MCF 10A (cell line): ENCODE measurements at regions not wholly inside any gene's neighbourhood (a gene's known extent, or its start where the extent isn't known, plus 50 kb on each side); places are given as distances from the start of the nearest gene placed in this dataset.

Experiments
- BruUV-seq: library from RNA; stranded (reverse); fragments of 400-500 nt; replicated peaks from 2 replicates; lab custom pipeline; 2021; lab: Mats Ljungman, UMichigan
- CTCF ChIA-PET: fragments of 300-600 bp; sonication (Branson Sonifier 250); formaldehyde crosslinking; extraction: SDS; loops from one replicate; lab custom pipeline; 2021; ENCODE audit warnings: antibody characterized with exemption, inconsistent platforms; lab: Yijun Ruan, JAX
- POLR2A ChIA-PET: fragments of 300-600, 350-650 bp; sonication (Branson Sonifier 250); formaldehyde crosslinking; extraction: SDS; loops from one replicate; lab custom pipeline; 2020; ENCODE audit warnings: antibody characterized with exemption, inconsistent platforms; lab: Yijun Ruan, JAX
- DNase-seq: peaks from one replicate; pipeline ENCODE4 v3.0.0-alpha.2; 2018; ENCODE audit not compliant: unreplicated experiment
- H3K27ac Mint-ChIP-seq: one replicate; pipeline ENCODE4 v1.8.0; 2022; ENCODE audit warnings: mild to moderate bottlenecking, low read depth, mixed read lengths; ENCODE audit not compliant: unreplicated experiment
- H3K27me3 Mint-ChIP-seq: one replicate; pipeline ENCODE4 v1.8.0; 2022; ENCODE audit warnings: mixed read lengths; ENCODE audit not compliant: insufficient read depth, unreplicated experiment
- H3K36me3 Mint-ChIP-seq: one replicate; pipeline ENCODE4 v1.8.0; 2022; ENCODE audit warnings: mild to moderate bottlenecking, moderate library complexity, mixed read lengths; ENCODE audit not compliant: insufficient read depth, unreplicated experiment
- H3K4me1 Mint-ChIP-seq: one replicate; pipeline ENCODE4 v1.8.0; 2022; ENCODE audit warnings: mixed read lengths; ENCODE audit not compliant: insufficient read depth, unreplicated experiment
- H3K4me3 Mint-ChIP-seq: one replicate; pipeline ENCODE4 v1.8.0; 2022; ENCODE audit warnings: mild to moderate bottlenecking, moderate library complexity, mixed read lengths; ENCODE audit not compliant: unreplicated experiment
- H3K9me3 Mint-ChIP-seq: one replicate; pipeline ENCODE4 v1.8.0; 2022; ENCODE audit warnings: mixed read lengths; ENCODE audit not compliant: unreplicated experiment
- intact Hi-C: fragments of 100-400 bp; cut with micrococcal nuclease; formaldehyde crosslinking; loops from 2 replicates; pipeline ENCODE4 v1.14.1; 2022
- TF ChIP-seq, protein P1 (sequence below): fragments of 200-600 bp; IDR thresholded peaks from one replicate; pipeline ENCODE4 v1.8.0; 2022; ENCODE audit warnings: antibody characterized with exemption, mild to moderate bottlenecking; ENCODE audit not compliant: unreplicated experiment

DNA sequence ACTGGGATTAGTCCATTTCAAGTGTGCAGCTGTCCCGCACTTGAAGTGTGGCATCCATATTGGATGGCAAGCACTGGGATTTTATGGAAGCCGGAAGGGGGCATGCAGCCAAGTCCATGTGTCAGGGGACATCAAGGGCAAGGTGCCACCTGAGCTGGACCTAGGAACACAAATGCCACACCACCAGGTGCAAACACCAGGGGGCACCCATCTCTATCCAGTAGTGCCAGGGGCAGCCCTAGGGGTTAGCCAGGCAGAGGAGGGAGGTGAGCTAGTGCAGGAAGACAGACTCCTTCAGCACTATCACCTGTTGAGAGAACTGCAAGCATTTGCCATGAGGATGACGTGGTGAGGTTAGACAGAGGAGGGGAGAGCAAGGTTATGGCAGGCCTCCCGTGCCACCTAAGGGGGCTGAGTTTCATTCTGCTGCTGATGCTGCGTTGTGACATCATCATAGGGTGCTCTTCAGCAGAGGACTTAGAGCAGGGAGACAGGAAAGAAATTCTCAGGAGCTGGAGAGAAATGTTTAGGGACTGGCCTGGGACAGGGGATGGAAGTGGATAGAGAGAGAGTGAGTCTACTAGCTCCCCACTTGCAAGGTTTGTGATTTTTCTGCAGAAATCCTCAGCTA, 192.6 kb upstream of the SLC24A3 start:
- Mint-ChIP-seq H3K36me3 (no peaks in the 10 kb centered on the region), H3K4me1 (no peaks in the 10 kb centered on the region), H3K4me3 (no peak overlapping the region), H3K27ac (no peak overlapping the region), H3K27me3 (no peaks in the 10 kb centered on the region), H3K9me3 (peaks cover 26% of the 10 kb centered on the region)
- ChIA-PET CTCF (interaction anchor here (0.9 kb wide), 1 partner anchor 9 kb away, joined by 3 read pairs; no protein-coding TSS in a partner anchor), POLR2A (no interaction called here)
- intact Hi-C loops: no loop called here
- BruUV-seq: no TSS peak
- TF ChIP-seq, protein P1, sequence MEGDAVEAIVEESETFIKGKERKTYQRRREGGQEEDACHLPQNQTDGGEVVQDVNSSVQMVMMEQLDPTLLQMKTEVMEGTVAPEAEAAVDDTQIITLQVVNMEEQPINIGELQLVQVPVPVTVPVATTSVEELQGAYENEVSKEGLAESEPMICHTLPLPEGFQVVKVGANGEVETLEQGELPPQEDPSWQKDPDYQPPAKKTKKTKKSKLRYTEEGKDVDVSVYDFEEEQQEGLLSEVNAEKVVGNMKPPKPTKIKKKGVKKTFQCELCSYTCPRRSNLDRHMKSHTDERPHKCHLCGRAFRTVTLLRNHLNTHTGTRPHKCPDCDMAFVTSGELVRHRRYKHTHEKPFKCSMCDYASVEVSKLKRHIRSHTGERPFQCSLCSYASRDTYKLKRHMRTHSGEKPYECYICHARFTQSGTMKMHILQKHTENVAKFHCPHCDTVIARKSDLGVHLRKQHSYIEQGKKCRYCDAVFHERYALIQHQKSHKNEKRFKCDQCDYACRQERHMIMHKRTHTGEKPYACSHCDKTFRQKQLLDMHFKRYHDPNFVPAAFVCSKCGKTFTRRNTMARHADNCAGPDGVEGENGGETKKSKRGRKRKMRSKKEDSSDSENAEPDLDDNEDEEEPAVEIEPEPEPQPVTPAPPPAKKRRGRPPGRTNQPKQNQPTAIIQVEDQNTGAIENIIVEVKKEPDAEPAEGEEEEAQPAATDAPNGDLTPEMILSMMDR: no peak
- no peak for DNase-seq

DNA sequence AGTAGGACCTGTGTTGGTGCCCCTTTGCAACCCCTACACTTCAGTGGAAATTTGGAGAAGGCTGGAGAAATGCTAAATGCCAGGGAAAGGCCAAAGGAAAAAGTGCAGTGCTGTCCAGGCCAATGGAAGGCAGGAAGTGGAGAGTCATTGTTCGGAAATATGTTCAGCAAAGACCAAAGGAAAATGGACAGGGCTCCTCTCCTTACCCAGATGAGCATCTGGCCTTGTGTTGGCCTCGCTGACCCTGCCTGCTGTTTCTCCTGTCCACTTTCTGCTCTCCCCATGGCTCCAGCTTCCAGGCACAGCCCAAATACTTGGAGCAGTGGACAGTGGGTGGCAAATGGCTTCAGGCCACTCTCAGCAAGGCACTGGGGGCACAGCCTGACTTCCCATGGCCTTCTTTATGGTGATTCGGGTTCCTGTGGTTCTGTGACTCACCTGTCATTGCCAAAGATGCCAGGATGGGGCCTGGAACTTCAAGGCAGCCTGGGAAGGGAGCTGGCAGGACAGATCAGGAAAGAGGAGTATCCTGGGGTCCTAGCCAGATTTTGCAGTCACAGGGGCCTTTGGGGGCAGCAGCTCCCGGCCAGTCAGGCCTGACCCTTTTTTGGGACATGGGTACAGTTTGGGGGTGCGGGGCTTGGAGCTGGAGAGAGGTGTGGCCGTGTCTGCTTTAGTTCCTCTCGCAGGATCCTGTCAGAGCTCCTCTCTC, 190.9 kb upstream of the SLC24A3 start:
- ChIA-PET POLR2A (no interaction called here), CTCF (interaction anchor here (0.6 to 0.9 kb wide), 2 partner anchors 12 to 1270 kb away, joined by 3 read pairs; no protein-coding TSS in a partner anchor)
- intact Hi-C loops: no loop called here
- H3K4me3 Mint-ChIP-seq: no peak overlapping the region
- TF ChIP-seq, protein P1: no peak
- no peaks in the 10 kb centered on the region for H3K27me3 Mint-ChIP-seq
- no TSS peak for BruUV-seq
- no peaks in the 10 kb centered on the region for H3K4me1 Mint-ChIP-seq
- peaks cover 29% of the 10 kb centered on the region for H3K9me3 Mint-ChIP-seq
- H3K36me3 Mint-ChIP-seq: no peaks in the 10 kb centered on the region
- no peak for DNase-seq
- H3K27ac Mint-ChIP-seq: no peak overlapping the region

DNA sequence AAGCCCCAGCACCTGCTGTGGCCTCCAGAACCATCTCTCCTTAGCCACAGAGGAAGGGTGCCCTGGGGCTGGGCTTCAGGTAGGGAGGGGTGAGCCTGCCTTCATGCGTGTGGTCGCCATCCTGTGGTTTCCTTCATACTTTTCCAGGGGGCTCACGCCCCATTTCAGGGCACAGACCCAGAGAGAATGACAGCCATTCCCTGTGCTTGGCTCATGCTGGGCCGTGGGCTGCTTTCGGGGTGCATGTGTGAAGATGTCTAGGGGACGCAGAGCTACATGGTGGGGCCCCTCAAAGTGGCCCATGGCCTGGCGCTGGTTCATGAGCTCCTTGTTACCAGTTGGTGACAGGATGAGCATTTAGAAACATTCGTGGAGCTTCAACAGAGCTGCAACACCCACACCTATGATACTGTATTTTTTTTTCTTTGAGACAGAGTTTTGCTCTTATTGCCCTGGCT, 190.3 kb upstream of the SLC24A3 start:
- Mint-ChIP-seq H3K36me3 (no peaks in the 10 kb centered on the region), H3K4me3 (no peak overlapping the region), H3K27me3 (no peaks in the 10 kb centered on the region), H3K27ac (no peak overlapping the region), H3K9me3 (peaks cover 28% of the 10 kb centered on the region), H3K4me1 (no peaks in the 10 kb centered on the region)
- ChIA-PET CTCF (interaction anchor here (0.6 to 1.0 kb wide), 2 partner anchors 35 to 643 kb away, joined by 3 read pairs; no protein-coding TSS in a partner anchor), POLR2A (no interaction called here)
- intact Hi-C loops: no loop called here
- BruUV-seq: no TSS peak
- TF ChIP-seq, protein P1: no peak
- no peak for DNase-seq

DNA sequence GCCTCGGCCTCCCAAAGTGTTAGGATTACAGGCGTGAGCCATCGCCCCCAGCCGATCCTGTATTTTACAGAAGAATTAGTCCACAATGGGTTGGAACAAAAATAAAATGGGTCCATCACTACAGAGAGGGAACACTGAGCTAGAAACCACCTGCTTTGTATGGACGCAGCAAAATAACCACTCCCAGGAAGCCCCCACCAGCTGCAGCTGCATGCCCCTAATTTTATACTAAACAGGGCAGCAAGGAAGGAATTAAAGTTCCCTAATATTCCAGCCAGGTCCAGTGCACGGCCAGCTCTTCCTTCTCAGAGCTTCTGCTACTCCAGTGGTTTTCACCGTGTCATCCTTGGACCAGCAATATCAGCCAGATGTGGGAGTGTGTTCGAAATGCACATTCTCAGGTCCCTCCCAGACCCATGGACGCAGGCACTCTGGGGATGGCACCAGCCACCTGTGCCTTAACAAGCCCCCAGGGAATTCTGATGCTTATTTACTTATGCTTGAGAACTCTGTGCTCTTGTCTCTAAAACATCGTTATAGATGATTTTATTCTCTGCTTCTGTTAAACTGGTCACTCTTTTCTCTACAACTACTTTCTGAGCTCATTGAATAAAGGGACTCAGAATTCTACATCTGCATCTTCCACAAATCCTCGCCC, 189.5 kb upstream of the SLC24A3 start:
- Mint-ChIP-seq H3K27me3 (no peaks in the 10 kb centered on the region), H3K9me3 (peaks cover 21% of the 10 kb centered on the region), H3K36me3 (no peaks in the 10 kb centered on the region), H3K4me1 (no peaks in the 10 kb centered on the region), H3K4me3 (no peak overlapping the region), H3K27ac (no peak overlapping the region)
- ChIA-PET POLR2A (no interaction called here), CTCF (interaction anchor here (0.6 to 1.0 kb wide), 6 partner anchors 35 to 1511 kb away, joined by 3 to 5 read pairs (median 3); no protein-coding TSS in a partner anchor)
- intact Hi-C loops: no loop called here
- BruUV-seq: no TSS peak
- DNase-seq: no peak
- TF ChIP-seq, protein P1: no peak
